ENCODE measurements at regions not wholly inside any gene's neighbourhood (a gene's known extent, or its start where the extent isn't known, plus 50 kb on each side); places are given as distances from the start of the nearest gene placed in this dataset.
"Not testable (repeated sequence)": the region's sequence is repeated elsewhere in the genome, so short reads cannot be mapped to it uniquely, and the experiment has no call there.

DNA sequence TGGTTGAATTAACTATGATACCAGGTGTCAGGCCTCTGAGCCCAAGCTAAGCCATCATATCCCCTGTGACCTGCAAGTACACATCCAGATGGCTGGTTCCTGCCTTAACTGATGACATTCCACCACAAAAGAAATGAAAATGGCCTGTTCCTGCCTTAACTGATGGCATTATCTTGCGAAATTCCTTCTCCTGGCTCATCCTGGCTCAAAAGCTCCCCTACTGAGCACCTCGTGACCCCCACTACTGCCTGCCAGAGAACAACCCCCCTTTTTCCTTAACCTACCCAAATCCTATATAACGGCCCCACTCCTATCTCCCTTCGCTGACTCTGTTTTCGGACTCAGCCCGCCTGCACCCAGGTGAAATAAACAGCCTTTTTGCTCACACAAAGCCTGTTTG is 1671.4 kb downstream of the C4orf33 start:
- not testable (repeated sequence) for DNase-seq (ENCODE audit: low read depth in 2 of 2)

DNA sequence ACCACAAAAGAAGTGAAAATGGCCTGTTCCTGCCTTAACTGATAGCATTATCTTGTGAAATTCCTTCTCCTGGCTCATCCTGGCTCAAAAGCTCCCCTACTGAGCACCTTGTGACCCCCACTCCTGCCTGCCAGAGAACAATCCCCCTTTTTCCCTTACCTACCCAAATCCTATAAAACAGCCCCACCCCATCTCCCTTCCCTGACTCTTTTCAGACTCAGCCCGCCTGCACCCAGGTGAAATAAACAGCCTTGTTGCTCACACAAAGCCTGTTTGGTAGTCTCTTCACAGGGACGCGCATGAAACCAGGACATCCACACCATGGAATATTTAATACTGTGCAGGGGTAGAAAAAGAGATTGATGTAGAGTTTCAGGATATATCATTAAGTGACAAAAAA is 1677.0 kb downstream of the C4orf33 start:
- DNase-seq (ENCODE audit: low read depth in 2 of 2) = not testable (repeated sequence)

DNA sequence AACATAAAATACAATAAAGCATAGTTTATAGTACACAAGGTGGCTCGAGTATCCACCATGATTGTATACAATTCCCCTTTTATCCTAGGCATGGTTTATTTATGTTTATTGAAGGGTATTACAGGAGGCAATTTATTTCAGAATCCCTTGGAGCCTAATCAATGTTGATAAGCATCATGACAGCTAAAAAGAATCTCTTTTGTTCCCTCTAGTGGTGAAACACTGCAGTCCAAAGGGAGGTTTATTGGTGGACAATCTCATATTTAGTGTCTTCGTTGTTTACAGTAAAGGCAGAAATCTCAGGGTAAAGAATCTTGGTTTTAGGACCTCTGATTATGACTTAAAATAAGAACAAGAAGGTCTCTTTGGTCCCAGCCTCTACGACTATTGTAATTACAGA is 1712.5 kb downstream of the C4orf33 start:
- no peak for DNase-seq (ENCODE audit: low read depth in 2 of 2)

DNA sequence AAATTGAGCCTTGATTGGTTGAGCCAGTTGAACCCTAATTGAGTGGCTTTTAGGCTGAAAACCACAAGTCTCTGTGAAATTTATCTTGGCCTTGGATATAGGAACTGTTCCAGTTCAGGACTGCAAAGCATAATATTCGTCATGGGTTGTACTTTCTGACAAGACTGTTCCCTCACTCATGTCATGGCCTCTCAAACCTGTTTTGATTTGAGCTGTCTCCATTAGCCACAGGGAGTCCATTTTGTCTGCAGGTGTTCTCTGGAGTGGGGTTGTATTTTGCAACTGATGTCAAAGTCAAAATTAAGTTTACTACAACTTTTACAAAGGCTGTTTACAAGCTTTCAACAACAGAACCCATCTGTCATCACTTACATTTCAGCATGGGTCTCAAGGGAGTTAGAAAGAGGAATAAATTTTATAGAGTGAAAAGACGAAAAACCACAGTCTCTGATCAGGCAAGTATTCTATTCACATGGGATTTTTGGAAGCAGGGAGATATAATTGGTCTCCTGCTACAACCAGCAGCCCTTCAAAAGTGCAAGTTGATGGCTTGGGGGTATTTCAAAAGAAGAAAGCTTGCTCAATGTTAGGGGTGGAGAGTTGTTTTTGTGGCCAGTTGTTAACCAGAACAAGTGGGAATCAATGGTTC is 1716.3 kb downstream of the C4orf33 start:
- no peak for DNase-seq (ENCODE audit: low read depth in 2 of 2)

DNA sequence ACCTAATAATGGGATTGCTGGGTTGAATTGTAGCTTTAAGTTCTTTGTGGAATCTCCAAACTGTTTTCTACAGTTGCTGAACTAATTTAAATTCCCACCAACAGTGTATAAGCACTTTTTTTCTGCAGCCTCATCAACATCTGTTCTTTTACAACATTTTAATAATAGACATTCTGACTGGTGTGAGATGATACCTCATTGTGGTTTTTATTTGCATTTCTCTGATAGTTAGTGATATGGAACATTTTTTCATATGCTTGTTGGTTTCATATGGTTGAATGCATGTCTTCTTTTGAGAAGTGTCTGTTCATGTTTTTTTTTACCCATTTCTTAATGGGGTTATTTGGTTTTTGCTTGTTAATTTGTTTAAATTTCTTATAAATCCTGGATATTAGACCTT is 1718.9 kb downstream of the C4orf33 start:
- no peak for DNase-seq (ENCODE audit: low read depth in 2 of 2)

DNA sequence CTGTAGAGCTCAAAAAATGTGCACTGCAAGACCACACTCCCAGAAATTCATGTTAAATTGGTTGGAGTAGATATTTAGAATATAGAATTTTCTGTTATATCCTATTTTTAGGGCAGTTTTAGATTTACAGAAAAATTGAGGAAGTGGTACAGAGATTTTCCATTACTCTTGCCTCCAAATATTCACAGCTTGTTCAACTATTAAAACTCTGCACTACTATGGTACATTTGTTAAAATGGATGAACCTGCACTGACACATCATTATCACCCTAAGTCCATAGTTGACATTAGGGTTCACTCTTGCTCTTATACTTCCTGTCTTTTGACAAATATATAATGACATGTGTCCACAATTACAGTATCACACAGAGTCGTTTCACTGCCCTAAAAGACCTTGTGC is 1724.5 kb downstream of the C4orf33 start:
- DNase-seq (ENCODE audit: low read depth in 2 of 2) = no peak

DNA sequence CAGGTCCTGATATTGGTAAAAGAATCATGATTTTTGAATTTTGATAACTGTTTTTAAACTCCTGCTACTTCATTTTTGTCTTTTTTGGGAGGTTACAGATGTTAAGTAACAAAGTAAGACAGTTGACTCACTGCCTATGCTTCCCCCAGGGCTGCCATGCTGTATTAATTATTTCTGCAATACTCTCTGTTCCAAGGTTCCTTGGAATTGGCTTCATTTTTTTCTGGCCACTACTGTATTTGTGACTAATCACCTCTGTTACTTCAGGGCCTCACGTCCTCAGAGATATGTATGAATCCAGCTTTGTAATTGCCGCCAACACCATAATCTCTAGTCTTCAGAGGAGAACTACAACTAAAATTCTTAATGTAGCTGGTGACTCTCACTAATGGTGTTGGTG is 1729.3 kb downstream of the C4orf33 start:
- DNase-seq (ENCODE audit: low read depth in 2 of 2) = no peak

DNA sequence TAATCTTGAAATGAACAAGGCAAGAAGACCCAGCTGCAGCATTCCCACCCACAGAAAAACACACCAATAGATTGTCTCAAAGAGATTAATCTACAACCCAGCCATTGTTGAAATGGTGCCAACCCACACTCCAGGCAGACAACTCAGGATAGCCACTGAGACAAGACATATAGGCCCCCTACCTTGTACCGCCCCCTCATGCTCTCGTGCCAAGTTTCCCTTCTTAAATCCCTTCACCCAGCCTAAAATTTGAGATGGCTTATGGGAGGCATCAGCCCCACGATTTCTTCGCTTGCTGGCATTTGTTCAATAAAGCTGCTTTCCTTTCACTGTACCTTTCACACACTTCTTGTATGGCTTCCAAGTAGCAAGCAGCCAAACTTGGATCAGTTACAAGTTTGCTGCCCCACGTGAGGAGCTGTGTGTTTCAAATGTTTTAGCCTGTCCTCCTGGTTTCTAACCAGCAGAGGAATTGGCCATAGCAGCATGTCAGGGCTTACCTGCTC is 1754.1 kb downstream of the C4orf33 start:
- no peak for DNase-seq (ENCODE audit: low read depth in 2 of 2)

DNA sequence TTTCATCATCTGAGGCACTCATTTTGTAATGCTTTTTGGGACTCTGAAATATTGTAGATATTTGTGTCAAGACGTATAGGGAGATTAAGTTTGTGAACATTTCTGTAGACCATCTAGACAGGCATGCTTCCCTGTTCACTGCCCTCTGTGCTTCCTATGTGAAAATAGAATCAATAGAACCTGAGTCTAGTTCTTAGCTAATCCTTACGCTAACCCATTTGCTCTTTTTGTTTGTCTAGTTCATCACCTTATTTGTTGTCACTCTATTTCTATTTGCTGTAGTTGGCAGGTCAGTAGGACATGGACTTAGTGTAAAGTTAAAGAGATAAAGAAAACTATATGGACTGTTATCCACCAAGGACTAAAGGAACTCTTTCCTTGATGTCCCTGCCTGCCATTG is 1755.2 kb downstream of the C4orf33 start:
- no peak for DNase-seq (ENCODE audit: low read depth in 2 of 2)

DNA sequence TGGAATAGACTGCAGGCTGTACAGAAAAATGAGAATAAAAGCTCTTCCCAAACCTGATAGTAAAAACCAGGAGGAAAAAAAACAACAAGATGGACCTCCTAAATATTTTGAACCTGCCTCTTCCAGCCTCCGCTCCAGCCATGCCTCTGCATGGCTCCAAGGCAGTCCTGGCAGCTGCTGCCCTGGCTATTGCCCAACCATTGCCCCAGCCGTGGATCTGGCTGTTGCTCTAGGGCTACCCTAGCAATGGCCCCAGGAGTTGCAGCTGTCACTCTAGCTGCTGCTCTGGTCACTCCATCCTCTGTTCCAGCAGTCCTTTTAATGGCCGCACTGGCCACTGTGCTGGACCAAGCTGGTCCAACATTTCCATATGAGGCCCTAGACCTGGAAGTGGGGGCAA is 1756.0 kb downstream of the C4orf33 start:
- no peak for DNase-seq (ENCODE audit: low read depth in 2 of 2)

DNA sequence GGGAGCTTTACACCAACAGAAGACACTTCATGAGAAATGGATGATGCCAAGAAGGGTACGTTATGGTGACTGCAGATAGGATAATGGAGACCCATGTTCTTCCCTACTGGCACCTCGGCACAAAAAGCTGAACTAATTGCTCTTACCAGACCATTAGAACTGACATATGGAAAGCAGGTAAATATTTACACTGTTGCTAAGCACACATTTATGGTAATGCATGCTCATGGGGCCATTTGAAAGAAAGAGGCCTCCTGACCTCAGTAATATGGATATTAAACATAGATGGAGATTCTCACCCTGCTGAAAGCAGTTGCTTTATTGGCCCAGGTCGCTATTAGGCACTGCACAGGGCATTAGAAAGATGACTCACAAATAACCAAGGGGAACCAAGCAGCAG is 1759.6 kb downstream of the C4orf33 start:
- DNase-seq (ENCODE audit: low read depth in 2 of 2) = no peak

DNA sequence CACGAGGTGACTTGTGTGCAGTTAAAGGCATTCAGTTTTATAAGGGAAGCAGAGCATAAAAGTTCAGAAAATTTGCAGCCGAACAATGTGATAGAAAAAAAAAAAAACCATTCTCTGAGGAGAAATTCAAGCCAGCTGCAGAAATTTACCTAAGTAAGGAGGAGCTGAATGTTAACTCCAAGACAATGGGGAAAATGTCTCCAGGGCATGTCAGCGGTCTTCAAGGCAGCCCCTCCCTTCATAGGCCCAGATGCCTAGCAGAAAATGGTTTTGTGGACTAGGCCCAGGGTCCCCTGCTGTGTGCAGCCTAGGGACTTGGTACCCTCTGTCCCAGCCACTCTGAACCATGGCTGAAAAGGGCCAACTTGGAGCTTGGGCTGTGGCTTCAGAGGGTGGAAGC is 1764.0 kb downstream of the C4orf33 start:
- no peak for DNase-seq (ENCODE audit: low read depth in 2 of 2)

DNA sequence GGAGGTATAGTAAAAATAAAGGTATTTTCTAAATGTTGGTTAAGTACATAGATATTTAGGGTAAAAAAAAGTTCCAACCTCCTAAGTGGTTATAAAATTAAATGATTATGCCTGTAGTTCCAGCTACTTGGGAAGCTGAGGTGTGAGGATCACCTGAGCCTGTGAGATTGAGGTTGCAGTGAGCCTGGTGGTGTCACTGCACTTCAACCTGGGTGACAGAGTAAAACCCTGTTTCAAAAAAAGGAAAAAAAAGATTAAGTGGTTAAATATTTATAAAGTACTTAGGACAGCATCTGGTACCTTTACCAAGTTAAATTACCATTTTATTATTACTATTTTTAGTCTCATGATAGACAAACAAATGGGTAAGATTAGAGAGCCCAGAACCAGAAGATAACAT is 1801.0 kb downstream of the C4orf33 start:
- DNase-seq (ENCODE audit: low read depth in 2 of 2) = no peak

DNA sequence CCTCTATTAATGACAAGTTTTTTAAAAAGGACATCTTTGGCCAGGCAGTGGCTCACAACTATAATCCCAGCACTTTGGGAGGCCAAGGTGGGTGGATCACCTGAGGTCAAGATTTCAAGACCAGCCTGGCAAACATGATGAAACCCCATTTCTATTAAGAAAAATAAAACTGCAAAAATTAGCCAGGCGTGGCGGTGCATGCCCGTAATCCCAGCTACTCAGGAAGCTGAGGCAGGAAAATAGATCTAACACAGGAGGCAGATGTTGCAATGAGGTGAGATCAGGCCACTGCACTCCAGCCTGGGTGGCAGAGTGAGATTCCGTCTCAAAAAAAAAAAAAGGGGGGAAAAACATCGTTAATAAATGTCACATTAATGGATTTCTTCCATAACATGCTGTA is 1805.4 kb downstream of the C4orf33 start:
- DNase-seq (ENCODE audit: low read depth in 2 of 2) = no peak

DNA sequence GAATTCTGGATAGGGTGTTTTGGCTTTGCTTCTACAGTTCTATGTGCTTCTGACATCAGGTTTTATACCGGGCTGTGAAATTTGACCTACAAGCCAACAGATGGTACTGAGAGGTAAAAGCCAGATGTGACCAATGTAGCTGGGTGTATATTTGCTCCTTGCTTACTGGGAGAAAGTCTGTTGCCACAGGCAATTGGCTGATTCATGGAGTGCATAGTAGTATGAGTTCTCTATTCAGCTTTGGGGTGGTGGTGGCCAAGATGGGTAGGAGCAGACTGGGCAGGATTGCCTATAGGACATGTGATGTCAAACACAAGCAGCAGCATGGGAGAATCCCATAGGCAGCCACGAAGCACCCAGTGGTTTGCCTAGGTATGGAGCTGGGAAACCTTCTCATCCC is 1827.0 kb downstream of the C4orf33 start:
- no peak for DNase-seq (ENCODE audit: low read depth in 2 of 2)

DNA sequence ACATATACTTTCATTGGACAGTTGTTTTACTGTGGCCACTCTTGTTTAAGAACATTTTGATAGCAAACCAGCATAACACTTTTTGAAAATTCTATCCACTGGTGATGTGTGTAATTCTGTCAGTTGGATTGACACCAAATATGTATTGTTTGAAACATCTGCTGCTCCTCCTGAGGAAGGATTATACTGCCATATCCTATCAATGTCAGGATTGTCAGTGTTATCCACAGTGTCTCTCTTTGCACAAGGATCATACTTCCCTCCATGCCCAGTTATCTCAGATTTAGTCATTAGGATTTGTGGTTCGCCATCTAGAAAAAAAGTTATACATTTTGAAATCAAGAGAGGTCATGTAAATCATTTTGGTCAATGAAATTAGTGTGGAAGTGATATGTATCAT is 1859.6 kb downstream of the C4orf33 start:
- no peak for DNase-seq (ENCODE audit: low read depth in 2 of 2)

DNA sequence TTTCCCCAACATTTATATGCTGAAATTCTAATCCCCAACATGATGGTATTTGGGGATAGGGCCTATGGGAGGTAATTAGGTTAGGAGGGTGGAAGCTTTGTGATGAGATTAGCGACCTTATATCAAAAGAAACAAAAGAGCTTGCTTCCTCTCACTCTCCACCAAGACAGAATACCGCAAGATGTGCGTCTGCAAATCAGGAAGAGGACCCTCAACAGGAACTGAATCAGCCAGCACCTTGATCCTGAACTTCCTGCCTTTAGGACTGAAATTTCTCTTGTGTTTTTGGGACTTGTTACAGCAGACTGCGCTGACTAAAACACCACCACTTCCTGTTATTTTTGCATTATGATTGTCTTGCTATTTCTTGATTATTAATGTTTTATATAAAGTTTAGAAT is 1889.4 kb downstream of the C4orf33 start:
- DNase-seq (ENCODE audit: low read depth in 2 of 2) = no peak

DNA sequence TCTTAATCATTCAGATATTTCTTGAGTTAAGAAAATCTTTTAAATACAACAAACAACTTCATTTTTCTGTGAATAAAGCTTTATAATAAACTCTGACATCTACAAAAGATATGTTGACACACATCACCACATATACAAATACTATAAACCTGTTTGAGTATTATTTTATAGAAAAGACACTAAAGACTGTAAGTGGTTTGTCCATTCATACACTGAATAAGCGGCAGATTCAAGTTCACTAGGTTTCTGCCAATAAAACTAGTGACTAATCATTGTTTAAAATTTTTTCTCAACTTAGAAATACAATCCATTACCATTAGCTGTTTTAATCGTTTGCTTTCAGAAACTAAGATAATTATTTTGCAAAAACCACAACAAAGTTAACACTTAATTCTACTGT is 1900.0 kb downstream of the C4orf33 start:
- DNase-seq (ENCODE audit: low read depth in 2 of 2) = no peak

DNA sequence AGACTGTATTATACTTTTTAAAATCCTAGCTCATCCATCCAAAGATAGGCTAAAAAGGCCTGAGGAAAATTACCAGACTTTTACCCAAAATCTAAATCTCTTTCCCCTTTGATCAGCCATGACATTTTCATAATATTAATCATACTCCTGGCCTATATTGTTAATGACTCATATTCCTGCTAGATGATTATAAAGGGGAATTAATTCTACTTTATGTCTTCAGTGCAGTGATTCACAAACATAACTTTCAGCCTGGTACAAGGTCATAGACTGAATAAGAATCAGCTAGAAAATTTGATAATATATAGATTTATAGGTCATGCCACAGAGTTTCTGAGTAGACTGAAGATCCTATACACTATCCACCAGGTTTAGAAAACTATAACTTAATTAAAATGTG is 1905.4 kb downstream of the C4orf33 start:
- no peak for DNase-seq (ENCODE audit: low read depth in 2 of 2)

DNA sequence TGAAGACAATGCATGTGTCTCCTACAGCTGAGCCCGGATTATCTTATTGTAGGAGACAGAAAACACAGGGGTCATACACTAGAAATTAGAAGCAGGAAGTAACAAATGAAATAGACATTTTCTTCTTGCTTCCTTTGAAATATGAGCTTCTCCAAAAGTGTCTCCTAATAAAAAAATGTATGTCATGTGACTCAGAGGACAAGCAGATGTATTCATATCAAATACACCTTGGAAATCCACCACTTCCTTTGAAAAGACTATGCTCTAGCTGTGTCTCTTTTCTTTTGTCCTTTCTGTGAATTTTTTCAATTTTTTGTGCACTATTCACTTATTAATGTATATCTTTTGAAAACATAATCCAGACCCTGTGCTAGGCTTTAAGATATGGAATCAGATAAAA is 1906.2 kb downstream of the C4orf33 start:
- DNase-seq (ENCODE audit: low read depth in 2 of 2) = no peak

DNA sequence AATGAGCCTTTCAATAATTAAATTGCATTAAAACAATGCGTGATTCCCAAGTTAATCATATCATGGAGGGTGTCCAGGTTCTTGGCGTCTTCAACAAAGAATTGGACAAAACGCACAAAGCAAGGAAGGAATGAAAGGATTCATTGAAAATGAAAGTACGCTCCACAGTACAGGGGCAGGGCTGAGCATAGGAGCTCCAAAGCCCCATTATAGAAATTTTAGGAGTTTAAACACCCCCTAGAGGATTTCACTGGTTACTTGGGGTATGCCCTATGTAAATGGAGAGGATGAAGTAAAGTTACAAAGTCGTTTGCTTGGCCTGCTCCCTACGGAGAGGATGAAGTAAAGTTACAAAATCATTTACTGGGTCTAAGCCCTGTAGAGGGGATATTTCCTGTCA is 1910.4 kb downstream of the C4orf33 start:
- no peak for DNase-seq (ENCODE audit: low read depth in 2 of 2)

DNA sequence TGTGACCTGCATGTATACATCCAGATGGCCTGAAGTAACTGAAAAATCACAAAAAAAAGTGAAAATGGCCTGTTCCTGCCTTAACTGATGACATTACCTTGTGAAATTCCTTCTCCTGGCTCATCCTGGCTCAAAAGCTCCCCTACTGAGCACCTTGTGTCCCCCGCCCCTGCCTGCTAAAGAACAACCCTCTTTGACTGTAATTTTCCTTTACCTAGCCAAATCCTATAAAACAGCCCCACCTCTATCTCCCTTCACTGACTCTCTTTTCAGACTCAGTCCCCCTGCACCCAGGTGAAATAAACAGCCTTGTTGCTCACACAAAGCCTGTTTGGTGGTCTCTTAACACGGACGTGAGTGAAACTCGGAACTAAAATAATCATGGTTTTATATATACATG is 1916.0 kb downstream of the C4orf33 start:
- not testable (repeated sequence) for DNase-seq (ENCODE audit: low read depth in 2 of 2)

DNA sequence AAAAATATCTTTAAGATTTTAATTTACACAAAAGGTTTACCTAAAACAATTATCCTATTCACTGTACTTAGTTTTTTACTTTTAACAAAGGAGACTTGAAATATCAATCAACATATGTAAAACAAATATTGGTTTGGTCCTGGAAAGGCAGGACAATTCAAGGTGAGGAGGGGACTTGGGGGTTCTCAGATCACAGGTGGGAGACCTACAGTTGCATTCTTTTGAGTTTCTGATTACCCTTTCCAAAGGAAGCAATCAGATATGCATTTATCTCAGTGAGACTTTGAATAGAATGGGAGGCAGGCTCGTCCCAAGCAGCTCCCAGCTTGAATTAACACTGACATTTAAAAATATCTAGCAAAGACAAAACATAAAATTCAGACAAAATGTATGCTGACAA is 1917.3 kb downstream of the C4orf33 start:
- DNase-seq (ENCODE audit: low read depth in 2 of 2) = no peak

DNA sequence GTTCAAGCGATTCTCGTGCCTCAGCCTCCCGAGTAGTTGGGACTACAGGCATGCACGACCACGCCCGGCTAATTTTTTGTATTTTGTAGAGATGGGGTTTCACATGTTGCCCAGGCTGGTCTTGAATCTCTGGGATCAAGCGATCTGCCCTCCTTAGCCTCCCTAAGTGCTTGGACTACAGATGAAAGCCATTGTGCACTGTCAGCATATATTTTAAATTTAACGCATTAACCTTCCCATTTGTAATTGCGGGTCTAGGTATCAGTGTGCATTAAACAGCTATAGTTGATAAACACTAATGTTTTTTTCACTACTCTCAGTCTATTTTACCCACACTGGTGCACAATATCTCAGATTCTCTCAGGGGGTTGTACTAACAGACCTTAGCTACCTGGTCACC is 1930.8 kb downstream of the C4orf33 start:
- no peak for DNase-seq (ENCODE audit: low read depth in 2 of 2)

All from activated CD8-positive, alpha-beta memory T cell treated with anti-CD3 and anti-CD28 coated beads for 4 hours (primary cell).